Hepatocyte (in vitro differentiated cells): ENCODE measurements at regions not wholly inside any gene's neighbourhood (a gene's known extent, or its start where the extent isn't known, plus 50 kb on each side); places are given as distances from the start of the nearest gene placed in this dataset. TPM values are rescaled to one million over a fixed set of nuclear protein-coding genes. Genes with fewer than 3 reads are reported as not detected.

Experiments used
- DNase-seq: peaks from one replicate; pipeline ENCODE4 v3.0.0-alpha.2; 2016; ENCODE audit warnings: low spot score
- H2AFZ ChIP-seq: fragments of 200-600 bp; sonication (generic); 2 replicates; pipeline ENCODE4 v1.6.0; 2016; ENCODE audit warnings: antibody characterized with exemption, mild to moderate bottlenecking
- H3K27ac ChIP-seq: fragments of 200-600 bp; sonication (generic); 2 replicates; pipeline ENCODE4 v1.5.1; 2016; ENCODE audit warnings: mild to moderate bottlenecking
- H3K27me3 ChIP-seq: fragments of 200-600 bp; sonication (generic); 2 replicates; pipeline ENCODE4 v1.6.1; 2016
- H3K36me3 ChIP-seq: fragments of 200-600 bp; sonication (generic); replicated peaks from 2 replicates; pipeline ENCODE4 v1.5.1; 2016; ENCODE audit warnings: low read depth; ENCODE audit not compliant: insufficient read depth
- H3K4me1 ChIP-seq: fragments of 200-600 bp; sonication (generic); 2 replicates; pipeline ENCODE4 v1.5.1; 2016; ENCODE audit warnings: mild to moderate bottlenecking, moderate library complexity; ENCODE audit not compliant: insufficient read depth
- H3K4me2 ChIP-seq: fragments of 200-600 bp; sonication (generic); 2 replicates; pipeline ENCODE4 v1.6.0; 2016
- H3K4me3 ChIP-seq: fragments of 200-600 bp; sonication (generic); 2 replicates; pipeline ENCODE4 v1.5.1; 2016; ENCODE audit warnings: mild to moderate bottlenecking
- H3K79me2 ChIP-seq: fragments of 200-600 bp; sonication (generic); 2 replicates; pipeline ENCODE4 v1.6.0; 2017; ENCODE audit warnings: mild to moderate bottlenecking
- H3K9me2 ChIP-seq: fragments of 200-600 bp; sonication (generic); replicated peaks from 2 replicates; pipeline ENCODE4 v1.6.0; 2017; ENCODE audit warnings: mild to moderate bottlenecking; ENCODE audit not compliant: insufficient read depth
- H3K9me3 ChIP-seq: fragments of 200-600 bp; sonication (generic); 2 replicates; pipeline ENCODE4 v1.5.1; 2016; ENCODE audit warnings: low read depth, mild to moderate bottlenecking
- H4K20me1 ChIP-seq: fragments of 200-600 bp; sonication (generic); 2 replicates; pipeline ENCODE4 v1.6.0; 2016; ENCODE audit warnings: mild to moderate bottlenecking; ENCODE audit not compliant: insufficient read depth, poor library complexity, severe bottlenecking
- EZH2 ChIP-seq: fragments of 200-600 bp; sonication (generic); IDR thresholded peaks from 2 replicates; pipeline ENCODE4 v1.6.1; 2016; ENCODE audit warnings: antibody characterized with exemption, mild to moderate bottlenecking, borderline replicate concordance
- EZH2phosphoT487 ChIP-seq: fragments of 200-600 bp; sonication (generic); IDR thresholded peaks from one replicate; pipeline ENCODE4 v1.6.1; 2018; ENCODE audit warnings: antibody characterized with exemption, mild to moderate bottlenecking, low read depth, moderate library complexity; ENCODE audit not compliant: unreplicated experiment, severe bottlenecking
- WGBS: methylation state at CpG from one replicate; pipeline ENCODE4 v1.1.6; 2016; ENCODE audit warnings: low lambda C conversion rate; ENCODE audit errors: missing lambda C conversion rate; 5-methylcytosine and 5-hydroxymethylcytosine counted together
- small RNA-seq: library from RNA; depleted of rRNA; stranded (forward); fragments of <200 nt; gene quantifications from one replicate; pipeline ENCODE3, GENCODE V24; 2014
- TF ChIP-seq, protein P1 (sequence below): fragments of 200-600 bp; sonication (generic); IDR thresholded peaks from 2 replicates; pipeline ENCODE4 v1.5.1; 2016; ENCODE audit warnings: antibody characterized with exemption, mild to moderate bottlenecking; ENCODE audit not compliant: poor library complexity

DNA sequence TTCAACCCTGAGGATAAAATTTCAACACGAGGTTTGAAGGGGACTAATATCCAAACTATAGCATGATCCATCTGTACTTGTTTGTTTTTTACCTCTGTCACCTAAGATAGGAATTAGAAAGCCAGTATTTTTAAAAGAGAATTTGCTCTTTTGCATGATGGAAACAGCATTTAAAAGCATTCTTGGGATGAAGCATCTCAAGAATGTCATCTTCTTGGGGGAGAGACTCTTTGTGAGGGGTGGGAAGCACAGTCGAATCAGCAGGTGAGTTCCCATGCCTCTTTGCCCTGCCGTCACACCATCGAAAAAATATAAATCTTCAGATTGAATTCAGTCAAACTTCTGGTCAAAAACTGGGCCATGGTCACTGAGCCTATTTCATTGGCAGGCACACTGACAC is 55.3 kb upstream of the BCHE start:
- no peaks in the 10 kb centered on the region for H4K20me1 ChIP-seq
- H3K4me2 ChIP-seq: no peak overlapping the region
- no peaks in the 10 kb centered on the region for H3K36me3 ChIP-seq

More for the DNA sequence above, 55.3 kb upstream of the BCHE start:
- H3K9me3 ChIP-seq: no peaks in the 10 kb centered on the region
- TF ChIP-seq EZH2 (no peak), EZH2phosphoT487 (no peak)
- TF ChIP-seq, protein P1, sequence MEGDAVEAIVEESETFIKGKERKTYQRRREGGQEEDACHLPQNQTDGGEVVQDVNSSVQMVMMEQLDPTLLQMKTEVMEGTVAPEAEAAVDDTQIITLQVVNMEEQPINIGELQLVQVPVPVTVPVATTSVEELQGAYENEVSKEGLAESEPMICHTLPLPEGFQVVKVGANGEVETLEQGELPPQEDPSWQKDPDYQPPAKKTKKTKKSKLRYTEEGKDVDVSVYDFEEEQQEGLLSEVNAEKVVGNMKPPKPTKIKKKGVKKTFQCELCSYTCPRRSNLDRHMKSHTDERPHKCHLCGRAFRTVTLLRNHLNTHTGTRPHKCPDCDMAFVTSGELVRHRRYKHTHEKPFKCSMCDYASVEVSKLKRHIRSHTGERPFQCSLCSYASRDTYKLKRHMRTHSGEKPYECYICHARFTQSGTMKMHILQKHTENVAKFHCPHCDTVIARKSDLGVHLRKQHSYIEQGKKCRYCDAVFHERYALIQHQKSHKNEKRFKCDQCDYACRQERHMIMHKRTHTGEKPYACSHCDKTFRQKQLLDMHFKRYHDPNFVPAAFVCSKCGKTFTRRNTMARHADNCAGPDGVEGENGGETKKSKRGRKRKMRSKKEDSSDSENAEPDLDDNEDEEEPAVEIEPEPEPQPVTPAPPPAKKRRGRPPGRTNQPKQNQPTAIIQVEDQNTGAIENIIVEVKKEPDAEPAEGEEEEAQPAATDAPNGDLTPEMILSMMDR: no peak
- H3K27ac ChIP-seq: no peak overlapping the region
- DNase-seq: no peak
- no peak overlapping the region for H2AFZ ChIP-seq
- H3K27me3 ChIP-seq: no peaks in the 10 kb centered on the region
- H3K9me2 ChIP-seq: no peaks in the 10 kb centered on the region
- no peak overlapping the region for H3K4me3 ChIP-seq
- H3K4me1 ChIP-seq: no peaks in the 10 kb centered on the region
- 76% methylated on average over 4 of the region's 4 CpGs for WGBS
- H3K79me2 ChIP-seq: no peaks in the 10 kb centered on the region

Small RNAs in the stretch of these regions (small RNA-seq; reads per million reads assigned to genes)
- gene AC069439.1: not detected
- not detected for gene AC072046.1
- gene AC072046.2: not detected
- not detected for gene MTND4LP10
- gene RN7SKP298: not detected
